ENCODE measurements at regions not wholly inside any gene's neighbourhood (a gene's known extent, or its start where the extent isn't known, plus 50 kb on each side); places are given as distances from the start of the nearest gene placed in this dataset.

DNA sequence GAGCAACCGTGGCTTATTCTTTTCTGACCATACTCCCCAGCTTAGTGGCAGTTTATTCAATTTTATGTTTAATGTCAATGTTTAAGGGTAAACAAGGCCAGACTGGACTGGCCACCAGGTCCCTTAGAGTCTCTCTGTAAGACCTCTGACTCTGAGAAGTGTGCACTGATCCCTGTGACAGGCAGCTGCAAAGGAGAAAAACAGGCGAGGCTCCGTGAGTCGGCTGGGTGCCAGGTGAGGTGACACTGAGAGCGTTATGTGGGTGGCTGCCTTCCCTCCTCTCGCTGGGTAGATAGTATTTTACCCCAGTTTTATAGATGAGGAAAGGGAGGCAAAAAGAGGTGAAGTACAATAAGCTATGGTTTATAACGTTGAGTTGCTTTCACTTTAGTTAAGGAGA is 139.4 kb upstream of the HDAC4 start:
- TF ChIP-seq, protein P1, sequence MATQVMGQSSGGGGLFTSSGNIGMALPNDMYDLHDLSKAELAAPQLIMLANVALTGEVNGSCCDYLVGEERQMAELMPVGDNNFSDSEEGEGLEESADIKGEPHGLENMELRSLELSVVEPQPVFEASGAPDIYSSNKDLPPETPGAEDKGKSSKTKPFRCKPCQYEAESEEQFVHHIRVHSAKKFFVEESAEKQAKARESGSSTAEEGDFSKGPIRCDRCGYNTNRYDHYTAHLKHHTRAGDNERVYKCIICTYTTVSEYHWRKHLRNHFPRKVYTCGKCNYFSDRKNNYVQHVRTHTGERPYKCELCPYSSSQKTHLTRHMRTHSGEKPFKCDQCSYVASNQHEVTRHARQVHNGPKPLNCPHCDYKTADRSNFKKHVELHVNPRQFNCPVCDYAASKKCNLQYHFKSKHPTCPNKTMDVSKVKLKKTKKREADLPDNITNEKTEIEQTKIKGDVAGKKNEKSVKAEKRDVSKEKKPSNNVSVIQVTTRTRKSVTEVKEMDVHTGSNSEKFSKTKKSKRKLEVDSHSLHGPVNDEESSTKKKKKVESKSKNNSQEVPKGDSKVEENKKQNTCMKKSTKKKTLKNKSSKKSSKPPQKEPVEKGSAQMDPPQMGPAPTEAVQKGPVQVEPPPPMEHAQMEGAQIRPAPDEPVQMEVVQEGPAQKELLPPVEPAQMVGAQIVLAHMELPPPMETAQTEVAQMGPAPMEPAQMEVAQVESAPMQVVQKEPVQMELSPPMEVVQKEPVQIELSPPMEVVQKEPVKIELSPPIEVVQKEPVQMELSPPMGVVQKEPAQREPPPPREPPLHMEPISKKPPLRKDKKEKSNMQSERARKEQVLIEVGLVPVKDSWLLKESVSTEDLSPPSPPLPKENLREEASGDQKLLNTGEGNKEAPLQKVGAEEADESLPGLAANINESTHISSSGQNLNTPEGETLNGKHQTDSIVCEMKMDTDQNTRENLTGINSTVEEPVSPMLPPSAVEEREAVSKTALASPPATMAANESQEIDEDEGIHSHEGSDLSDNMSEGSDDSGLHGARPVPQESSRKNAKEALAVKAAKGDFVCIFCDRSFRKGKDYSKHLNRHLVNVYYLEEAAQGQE (IDR thresholded peaks at IDR 0.05; ENCODE audit: insufficient read depth in 1 of 2, low read depth in 2 of 2, low read length in 2 of 2), result no peak
- TF ChIP-seq FOXP2 (optimal IDR thresholded peaks at IDR 0.05; ENCODE audit: borderline replicate concordance, extremely low read depth, extremely low read length, insufficient read depth), result no peak
- TF ChIP-seq SIN3A (IDR thresholded peaks at IDR 0.05; ENCODE audit: borderline replicate concordance, insufficient read depth, low read length), result no peak
- no peak for TF ChIP-seq POLR2AphosphoS5 (IDR thresholded peaks at IDR 0.05; ENCODE audit: low read depth, low read length)
- no peak for TF ChIP-seq TAF1 (IDR thresholded peaks at IDR 0.05; ENCODE audit: borderline replicate concordance, insufficient read depth, low read length)

DNA sequence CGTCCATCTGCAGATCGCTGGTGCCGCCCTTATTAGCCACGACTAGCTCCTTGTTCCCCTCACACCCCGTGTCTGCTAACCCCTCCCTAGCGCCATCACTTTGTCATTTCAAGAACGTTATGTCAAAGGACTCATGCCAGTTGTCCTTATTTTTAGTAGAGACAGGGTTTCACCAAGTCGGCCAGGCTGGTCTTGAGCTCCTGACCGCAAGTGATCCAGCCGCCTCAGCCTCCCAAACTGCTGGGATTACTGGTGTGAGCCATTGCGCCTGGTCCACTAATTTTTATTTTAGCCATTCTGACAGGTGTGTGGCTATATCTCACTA is 138.9 kb upstream of the HDAC4 start:
- no peak for TF ChIP-seq FOXP2 (optimal IDR thresholded peaks at IDR 0.05; ENCODE audit: borderline replicate concordance, extremely low read depth, extremely low read length, insufficient read depth)
- no peak for TF ChIP-seq SIN3A (IDR thresholded peaks at IDR 0.05; ENCODE audit: borderline replicate concordance, insufficient read depth, low read length)
- TF ChIP-seq, protein P1 (IDR thresholded peaks at IDR 0.05; ENCODE audit: insufficient read depth in 1 of 2, low read depth in 2 of 2, low read length in 2 of 2), result no peak
- TF ChIP-seq TAF1 (IDR thresholded peaks at IDR 0.05; ENCODE audit: borderline replicate concordance, insufficient read depth, low read length), result no peak
- TF ChIP-seq POLR2AphosphoS5 (IDR thresholded peaks at IDR 0.05; ENCODE audit: low read depth, low read length), result no peak

DNA sequence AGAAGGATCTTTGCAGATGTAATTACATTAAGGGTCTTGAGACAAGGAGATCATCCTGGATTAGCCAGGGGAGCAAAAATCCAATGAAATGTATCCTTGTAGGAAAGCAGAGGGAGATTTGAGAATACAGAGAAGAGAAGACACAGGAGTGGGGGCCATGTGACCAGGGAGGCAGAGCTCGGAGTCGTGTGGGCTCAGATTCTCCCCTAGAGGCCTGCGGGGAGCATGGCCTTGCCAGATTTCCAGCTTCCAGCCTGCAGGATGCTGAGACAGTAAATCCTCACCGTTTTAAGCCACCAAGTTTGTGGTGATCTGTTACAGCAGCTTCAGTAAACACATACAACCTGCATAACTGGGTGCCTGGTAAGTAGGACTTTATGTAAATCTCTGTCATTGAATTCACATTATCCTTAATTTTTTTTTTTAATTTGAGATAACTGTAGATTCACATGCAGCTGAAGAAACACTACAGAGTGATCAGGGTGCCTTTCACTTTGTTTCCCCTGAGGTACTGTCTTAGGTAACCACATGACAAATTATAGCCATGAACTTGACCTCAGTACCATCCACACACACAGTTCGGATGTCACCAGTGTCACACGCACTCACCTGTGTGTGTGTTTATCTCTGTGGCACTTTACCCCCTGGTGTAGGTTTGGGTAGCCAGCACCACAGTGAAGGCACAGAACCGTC is 138.4 kb upstream of the HDAC4 start:
- TF ChIP-seq, protein P1 (IDR thresholded peaks at IDR 0.05; ENCODE audit: insufficient read depth in 1 of 2, low read depth in 2 of 2, low read length in 2 of 2), result no peak
- TF ChIP-seq SIN3A (IDR thresholded peaks at IDR 0.05; ENCODE audit: borderline replicate concordance, insufficient read depth, low read length) (no peak), FOXP2 (optimal IDR thresholded peaks at IDR 0.05; ENCODE audit: borderline replicate concordance, extremely low read depth, extremely low read length, insufficient read depth) (no peak), POLR2AphosphoS5 (IDR thresholded peaks at IDR 0.05; ENCODE audit: low read depth, low read length) (no peak), TAF1 (IDR thresholded peaks at IDR 0.05; ENCODE audit: borderline replicate concordance, insufficient read depth, low read length) (no peak)

DNA sequence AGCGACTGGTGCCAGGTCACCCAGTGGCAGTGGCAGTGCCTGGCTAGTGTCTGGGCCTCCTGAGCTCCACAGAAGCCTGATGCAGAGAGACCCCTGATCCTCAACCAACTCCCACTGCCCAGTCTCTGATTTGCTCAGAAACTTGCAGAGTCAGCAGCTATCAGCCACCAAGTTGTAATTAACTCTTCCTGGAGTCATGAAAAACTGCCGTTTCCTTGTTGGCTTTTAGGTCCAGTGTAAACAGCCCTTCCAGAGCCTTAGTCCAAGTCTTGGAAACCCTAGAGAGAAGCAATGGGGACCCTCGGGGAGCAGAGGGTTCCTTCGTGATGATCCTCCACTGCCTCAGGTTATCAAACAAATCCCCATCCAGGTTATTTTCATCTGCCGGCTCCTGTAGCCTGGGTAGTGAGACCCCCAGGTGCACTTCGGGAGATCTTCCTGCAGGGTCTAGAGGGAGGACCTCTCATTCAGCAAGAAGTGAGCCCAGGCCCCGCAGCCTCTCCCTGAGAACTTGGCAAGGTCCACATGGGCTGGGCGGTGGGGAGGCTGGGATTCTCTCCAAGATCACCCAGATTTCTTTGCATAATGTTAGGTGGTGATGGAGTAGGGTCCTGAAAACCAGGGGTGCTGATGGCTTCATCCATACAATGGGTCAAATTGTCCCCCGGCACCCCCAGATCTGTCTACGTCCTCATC is 137.7 kb upstream of the HDAC4 start:
- TF ChIP-seq, protein P1 (IDR thresholded peaks at IDR 0.05; ENCODE audit: insufficient read depth in 1 of 2, low read depth in 2 of 2, low read length in 2 of 2), result no peak
- TF ChIP-seq SIN3A (IDR thresholded peaks at IDR 0.05; ENCODE audit: borderline replicate concordance, insufficient read depth, low read length) (no peak), POLR2AphosphoS5 (IDR thresholded peaks at IDR 0.05; ENCODE audit: low read depth, low read length) (no peak), FOXP2 (optimal IDR thresholded peaks at IDR 0.05; ENCODE audit: borderline replicate concordance, extremely low read depth, extremely low read length, insufficient read depth) (no peak), TAF1 (IDR thresholded peaks at IDR 0.05; ENCODE audit: borderline replicate concordance, insufficient read depth, low read length) (no peak)
